Body of pancreas (tissue), 4 donors: ENCODE measurements at regions not wholly inside any gene's neighbourhood (a gene's known extent, or its start where the extent isn't known, plus 50 kb on each side); places are given as distances from the start of the nearest gene placed in this dataset.

Source experiments
- ATAC-seq: fragments of 150-250 bp; one replicate; pipeline ENCODE4 v1.9.1; 2016
- DNase-seq, 4 donors: peaks; one replicate each; pipeline ENCODE4 v3.0.0-alpha.2; 2019
- H3K27ac ChIP-seq, 4 donors: fragments of 200-600 bp; sonication (generic); 1 replicate in 3 of 4; 2 replicates in 1 of 4; pipeline versions ENCODE4 v1.5.1 to v1.6.1; 2016 to 2019; ENCODE audit warnings: mild to moderate bottlenecking in 1 of 4, mixed read lengths in 1 of 4, moderate library complexity in 1 of 4
- H3K27me3 ChIP-seq, 2 donors: fragments of 200-600 bp; sonication (generic); one replicate each; pipeline ENCODE4 v1.6.0; 2016; ENCODE audit warnings: mild to moderate bottlenecking in 1 of 2
- H3K36me3 ChIP-seq, 2 donors: fragments of 200-600 bp; sonication (generic); replicated peaks in 1 of 2; 2 replicates each; pipeline ENCODE4 v1.5.1; 2016; ENCODE audit warnings: low read depth in 2 of 2; ENCODE audit not compliant: insufficient read depth in 1 of 2
- H3K4me1 ChIP-seq: fragments of 200-600 bp; sonication (generic); one replicate; pipeline ENCODE4 v1.6.0; 2016
- H3K4me3 ChIP-seq, 2 donors: fragments of 200-600 bp; sonication (generic); 1 replicate in 1 of 2; 2 replicates in 1 of 2; pipeline ENCODE4 v1.5.1; 2016 to 2019
- H3K9me3 ChIP-seq, 3 donors: fragments of 200-600 bp; sonication (generic); 1 replicate in 2 of 3; 2 replicates in 1 of 3; pipeline ENCODE4 v1.5.1; 2016
- CTCF ChIP-seq, 7 experiments: fragments of 450-650 bp in 4 of 7; fragments of 200-600 bp in 3 of 7; sonication (generic) in 3 of 7; IDR thresholded peaks; one replicate each; pipeline ENCODE4 v1.5.1; 2016 to 2019; ENCODE audit warnings: antibody characterized with exemption in 7 of 7
- POLR2A ChIP-seq, 3 donors: fragments of 450-650 bp; IDR thresholded peaks; one replicate each; pipeline ENCODE4 v1.6.1; 2016; ENCODE audit warnings: antibody characterized with exemption in 3 of 3, mild to moderate bottlenecking in 2 of 3
- WGBS, 2 donors: methylation state at CpG; one replicate each; pipeline ENCODE4 v1.1.5; 2017; 5-methylcytosine and 5-hydroxymethylcytosine counted together
- intact Hi-C: fragments of 100-400 bp; cut with DNase I; formaldehyde crosslinking; loops from one replicate; pipeline ENCODE4 v1.15.1; 2023

GRCh38 chr3:61497463-61497862 is 63.9 kb upstream of the PTPRG start:
- no peak for ATAC-seq
- WGBS, 2 donors = 79 to 84% methylated on average over 2 of the region's 2 CpGs
- Histone ChIP-seq H3K4me1 (no peaks in the 10 kb centered on the region), H3K4me3 (no peak overlapping the region), H3K9me3 (no peaks in the 10 kb centered on the region), H3K27me3 (no peaks in the 10 kb centered on the region), H3K27ac (no peak overlapping the region), H3K36me3 (no peaks in the 10 kb centered on the region)
- intact Hi-C loops = no loop called here
- no peak for DNase-seq
- TF ChIP-seq CTCF (IDR thresholded peaks at IDR 0.05) (no peak), POLR2A (IDR thresholded peaks at IDR 0.05) (no peak)

GRCh38 chr3:61505197-61505596 is 56.2 kb upstream of the PTPRG start:
- Histone ChIP-seq H3K27me3 (no peaks in the 10 kb centered on the region), H3K4me3 (no peak overlapping the region), H3K4me1 (no peaks in the 10 kb centered on the region), H3K36me3 (no peaks in the 10 kb centered on the region), H3K27ac (no peak overlapping the region), H3K9me3 (no peaks in the 10 kb centered on the region)
- DNase-seq = no peak
- TF ChIP-seq CTCF (IDR thresholded peaks at IDR 0.05) (no peak), POLR2A (IDR thresholded peaks at IDR 0.05) (no peak)
- no peak for ATAC-seq
- WGBS, 2 donors = 79 to 85% methylated on average over 4 to 5 of the region's 5 CpGs
- intact Hi-C loops = no loop called here

DNA sequence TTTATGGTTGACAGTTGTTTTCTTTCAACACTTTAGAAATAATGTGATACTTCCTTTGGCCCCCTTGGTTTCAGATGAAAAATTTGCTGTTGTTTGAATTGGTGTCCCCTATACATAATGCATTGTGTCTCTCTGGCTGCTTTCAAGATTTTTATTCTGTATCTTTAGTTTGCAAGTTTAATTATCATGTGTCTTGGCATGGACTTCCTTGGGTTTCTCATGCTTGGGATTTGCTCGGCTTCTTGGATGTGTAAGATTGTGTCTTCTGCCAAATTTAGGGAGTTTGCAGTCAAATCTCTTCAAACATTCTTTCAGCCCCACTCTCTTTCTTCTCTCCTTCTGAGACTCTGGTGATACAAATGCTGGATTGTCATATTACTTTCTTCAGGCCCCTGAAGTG is 53.4 kb upstream of the PTPRG start:
- TF ChIP-seq POLR2A (IDR thresholded peaks at IDR 0.05) = no peak
- no peak for TF ChIP-seq CTCF (IDR thresholded peaks at IDR 0.05)
- DNase-seq = no peak
- intact Hi-C loops = no loop called here
- Histone ChIP-seq H3K4me3 (no peak overlapping the region), H3K36me3 (no peaks in the 10 kb centered on the region), H3K4me1 (no peaks in the 10 kb centered on the region), H3K9me3 (no peaks in the 10 kb centered on the region), H3K27ac (no peak overlapping the region), H3K27me3 (no peaks in the 10 kb centered on the region)
- WGBS, 2 donors = 76 to 94% methylated on average over 1 of the region's 1 CpG
- ATAC-seq = no peak
